HCT116 (cell line): ENCODE measurements at regions not wholly inside any gene's neighbourhood (a gene's known extent, or its start where the extent isn't known, plus 50 kb on each side); places are given as distances from the start of the nearest gene placed in this dataset.

Source experiments
- ATAC-seq: fragments of 200-7000 bp; cut with Tn5 transposase; 2 replicates; pipeline ENCODE4 v1.9.1; 2020; ENCODE audit warnings: mild to moderate bottlenecking, moderate library complexity
- BruUV-seq: library from RNA; stranded (reverse); fragments of 400-500 nt; replicated peaks from 2 replicates; lab custom pipeline; 2021; lab: Mats Ljungman, UMichigan
- CTCF ChIA-PET: fragments of 300-600 bp; sonication (Branson Sonifier 250); formaldehyde crosslinking; loops from one replicate; lab custom pipeline; 2021; ENCODE audit warnings: antibody characterized with exemption; lab: Charles Lee
- POLR2A ChIA-PET: fragments of 300-600, 350-600 bp; sonication (Branson Sonifier 250); formaldehyde crosslinking; loops from one replicate; lab custom pipeline; 2021; ENCODE audit warnings: antibody characterized with exemption; lab: Charles Lee
- RAD21 ChIA-PET, 2 experiments: fragments of 300-600 bp; sonication (Branson Sonifier 250); formaldehyde crosslinking; loops; one replicate each; lab custom pipeline; 2023; ENCODE audit warnings: low total read pairs in 2 of 2; ENCODE audit not compliant: uncharacterized antibody in 2 of 2, unreplicated experiment in 2 of 2, low non-redundant PET in 1 of 2; lab: Charles Lee
- DNase-seq: peaks from one replicate; pipeline ENCODE4 v3.0.0-alpha.2; 2010; ENCODE audit warnings: low read depth, low spot score
- H2AFZ ChIP-seq: fragments of 200-600 bp; shearing (Covaris generic), sonication (generic); 2 replicates; pipeline ENCODE4 v1.6.1; 2017; ENCODE audit warnings: low read depth, mixed run types, mixed read lengths, antibody characterized with exemption, low read length; ENCODE audit not compliant: poor library complexity, severe bottlenecking
- H3K27ac ChIP-seq: 2 replicates; pipeline ENCODE4 v1.5.1; 2012; ENCODE audit warnings: low read depth, low read length
- H3K27me3 ChIP-seq: fragments of 200-600 bp; sonication (generic); 2 replicates; pipeline ENCODE4 v1.6.1; 2016; ENCODE audit warnings: mixed run types, low read length, mixed read lengths; ENCODE audit not compliant: insufficient read depth
- H3K36me3 ChIP-seq, 2 experiments: fragments of 200-500 bp in 1 of 2; fragments of 200-600 bp in 1 of 2; sonication (Bioruptor generic) in 1 of 2; sonication (generic) in 1 of 2; 2 replicates each; pipeline versions ENCODE4 v1.5.1 to v1.6.1; 2014 to 2016; ENCODE audit warnings: low read length in 2 of 2, inconsistent platforms in 1 of 2, mixed read lengths in 1 of 2, mixed run types in 1 of 2; ENCODE audit not compliant: insufficient read depth in 2 of 2, control insufficient read depth in 1 of 2
- H3K4me1 ChIP-seq, 2 experiments: fragments of 200-600 bp in 1 of 2; sonication (generic) in 1 of 2; 2 replicates each; pipeline versions ENCODE4 v1.5.1 to v1.6.1; 2012 to 2017; ENCODE audit warnings: low read length in 2 of 2, inconsistent platforms in 1 of 2, mild to moderate bottlenecking in 1 of 2, mixed read lengths in 1 of 2, mixed run types in 1 of 2, moderate library complexity in 1 of 2; ENCODE audit not compliant: insufficient read depth in 2 of 2, control insufficient read depth in 1 of 2
- H3K4me2 ChIP-seq: fragments of 200-600 bp; sonication (generic); 2 replicates; pipeline ENCODE4 v1.6.1; 2017; ENCODE audit warnings: mixed run types, low read length, mixed read lengths
- H3K4me3 ChIP-seq, 2 experiments: fragments of 200-600 bp in 1 of 2; sonication (generic) in 1 of 2; replicated peaks in 1 of 2; 2 replicates each; pipeline ENCODE4 v1.5.1; 2011 to 2016; ENCODE audit warnings: low read length in 2 of 2, control low read depth in 1 of 2, low read depth in 1 of 2, mild to moderate bottlenecking in 1 of 2, mixed read lengths in 1 of 2, mixed run types in 1 of 2
- H3K79me2 ChIP-seq: fragments of 200-600 bp; sonication (generic); 2 replicates; pipeline ENCODE4 v1.6.1; 2017; ENCODE audit warnings: mild to moderate bottlenecking, mixed run types, low read length, moderate library complexity, mixed read lengths; ENCODE audit not compliant: insufficient read depth
- H3K9ac ChIP-seq: fragments of 200-600 bp; sonication (generic); 2 replicates; pipeline ENCODE4 v1.6.1; 2016; ENCODE audit warnings: low read length, mixed read lengths
- H3K9me2 ChIP-seq: fragments of 200-600 bp; sonication (generic), shearing (Covaris generic); 2 replicates; pipeline ENCODE4 v1.6.1; 2017; ENCODE audit warnings: mixed run types, mild to moderate bottlenecking, moderate library complexity; ENCODE audit not compliant: insufficient read depth
- H3K9me3 ChIP-seq, 2 experiments: fragments of 200-500 bp in 1 of 2; fragments of 200-600 bp in 1 of 2; sonication (Bioruptor generic) in 1 of 2; sonication (generic) in 1 of 2; 2 replicates each; pipeline ENCODE4 v1.6.1; 2014 to 2017; ENCODE audit warnings: low read length in 2 of 2, mixed read lengths in 2 of 2, inconsistent platforms in 1 of 2, low read depth in 1 of 2, mild to moderate bottlenecking in 1 of 2, mixed run types in 1 of 2, moderate library complexity in 1 of 2; ENCODE audit not compliant: control insufficient read depth in 1 of 2, insufficient read depth in 1 of 2
- H4K20me1 ChIP-seq: fragments of 200-600 bp; sonication (generic), shearing (Covaris generic); 2 replicates; pipeline ENCODE4 v1.6.1; 2017; ENCODE audit warnings: mixed run types, mild to moderate bottlenecking, moderate library complexity; ENCODE audit not compliant: insufficient read depth
- CBX3 ChIP-seq: IDR thresholded peaks from 2 replicates; pipeline ENCODE4 v1.6.1; 2012; ENCODE audit warnings: low read depth
- EZH2 ChIP-seq: fragments of 200-600 bp; sonication (generic); IDR thresholded peaks from 2 replicates; pipeline ENCODE4 v1.6.1; 2017; ENCODE audit warnings: antibody characterized with exemption, mixed run types
- EZH2phosphoT487 ChIP-seq: fragments of 200-600 bp; IDR thresholded peaks from 2 replicates; pipeline ENCODE4 v1.6.1; 2018; ENCODE audit warnings: antibody characterized with exemption, borderline replicate concordance
- JUND ChIP-seq: IDR thresholded peaks from 2 replicates; pipeline ENCODE4 v1.6.1; 2012
- MAX ChIP-seq: IDR thresholded peaks from 2 replicates; pipeline ENCODE4 v1.6.1; 2012
- POLR2A ChIP-seq: IDR thresholded peaks from 2 replicates; pipeline ENCODE4 v1.7.0; 2011; ENCODE audit warnings: borderline replicate concordance; ENCODE audit not compliant: insufficient read depth, insufficient read length; ENCODE audit errors: extremely low read depth
- POLR2AphosphoS5 ChIP-seq: IDR thresholded peaks from 2 replicates; pipeline ENCODE4 v1.6.1; 2011; ENCODE audit warnings: mild to moderate bottlenecking, low read depth, low read length, moderate library complexity
- RAD21 ChIP-seq: IDR thresholded peaks from 2 replicates; pipeline ENCODE4 v1.6.1; 2012; ENCODE audit warnings: low read depth, mild to moderate bottlenecking
- SIN3A ChIP-seq: IDR thresholded peaks from 2 replicates; pipeline ENCODE4 v1.6.1; 2012; ENCODE audit warnings: low read depth
- SP1 ChIP-seq: IDR thresholded peaks from 2 replicates; pipeline ENCODE4 v1.6.1; 2012; ENCODE audit warnings: low read depth
- YY1 ChIP-seq: IDR thresholded peaks from 2 replicates; pipeline ENCODE4 v1.6.1; 2011; ENCODE audit warnings: low read length, low read depth, moderate library complexity, mild to moderate bottlenecking; ENCODE audit not compliant: insufficient replicate concordance; ENCODE audit errors: extremely low read depth
- ZFX ChIP-seq: fragments of 450-650 bp; IDR thresholded peaks from 2 replicates; pipeline ENCODE4 v1.6.1; 2017
- ZNF274 ChIP-seq: fragments of 200-500 bp; sonication (Bioruptor generic); IDR thresholded peaks from 2 replicates; pipeline ENCODE4 v1.6.1; 2014; ENCODE audit warnings: mild to moderate bottlenecking, low read depth, low read length, inconsistent platforms
- intact Hi-C: fragments of 100-400 bp; cut with micrococcal nuclease; formaldehyde crosslinking; loops from 2 replicates; pipeline ENCODE4 v1.10.0; 2022
- TF ChIP-seq, protein P1 (sequence below), 3 experiments: fragments of 200-600 bp in 1 of 3; sonication (generic) in 1 of 3; IDR thresholded peaks in 2 of 3; conservative IDR thresholded peaks in 1 of 3; 2 replicates each; pipeline ENCODE4 v1.5.1; 2012 to 2017; ENCODE audit warnings: low read depth in 2 of 3, low read length in 2 of 3, antibody characterized with exemption in 1 of 3, borderline replicate concordance in 1 of 3, control low read depth in 1 of 3, mild to moderate bottlenecking in 1 of 3, mixed read lengths in 1 of 3, mixed run types in 1 of 3, moderate library complexity in 1 of 3; ENCODE audit not compliant: insufficient read depth in 1 of 3

DNA sequence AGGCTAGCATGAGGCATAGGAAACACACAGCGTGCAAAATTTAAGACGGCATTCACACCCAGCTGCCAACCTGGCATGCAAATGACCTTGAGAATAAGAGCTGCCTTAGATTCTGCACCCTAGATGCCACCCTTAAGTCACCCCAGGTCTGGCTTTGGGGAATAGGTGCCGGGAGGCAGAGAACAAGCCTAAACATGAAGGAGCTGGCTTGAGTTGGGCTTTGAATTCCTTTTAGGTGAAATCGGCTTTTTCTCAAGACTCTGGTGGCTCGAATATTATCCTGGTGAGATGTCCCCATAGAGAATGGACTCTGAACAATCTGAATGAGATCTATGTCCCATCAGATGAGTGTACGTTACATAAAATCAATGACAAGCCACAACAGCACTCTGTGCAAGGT is 1090.5 kb downstream of the VRK1 start:
- RAD21 ChIA-PET: no interaction called here
- Histone ChIP-seq H2AFZ (no peak overlapping the region), H4K20me1 (no peaks in the 10 kb centered on the region), H3K9me2 (no peaks in the 10 kb centered on the region), H3K27ac (no peak overlapping the region), H3K4me3 (no peak overlapping the region), H3K79me2 (no peaks in the 10 kb centered on the region), H3K36me3 (no peaks in the 10 kb centered on the region), H3K27me3 (no peaks in the 10 kb centered on the region), H3K4me2 (no peak overlapping the region), H3K4me1 (no peaks in the 10 kb centered on the region), H3K9ac (no peak overlapping the region), H3K9me3 (no peaks in the 10 kb centered on the region; a peak in 1 of 4 replicates)
- TF ChIP-seq JUND: no peak
- no peak for TF ChIP-seq MAX
- TF ChIP-seq, protein P1, sequence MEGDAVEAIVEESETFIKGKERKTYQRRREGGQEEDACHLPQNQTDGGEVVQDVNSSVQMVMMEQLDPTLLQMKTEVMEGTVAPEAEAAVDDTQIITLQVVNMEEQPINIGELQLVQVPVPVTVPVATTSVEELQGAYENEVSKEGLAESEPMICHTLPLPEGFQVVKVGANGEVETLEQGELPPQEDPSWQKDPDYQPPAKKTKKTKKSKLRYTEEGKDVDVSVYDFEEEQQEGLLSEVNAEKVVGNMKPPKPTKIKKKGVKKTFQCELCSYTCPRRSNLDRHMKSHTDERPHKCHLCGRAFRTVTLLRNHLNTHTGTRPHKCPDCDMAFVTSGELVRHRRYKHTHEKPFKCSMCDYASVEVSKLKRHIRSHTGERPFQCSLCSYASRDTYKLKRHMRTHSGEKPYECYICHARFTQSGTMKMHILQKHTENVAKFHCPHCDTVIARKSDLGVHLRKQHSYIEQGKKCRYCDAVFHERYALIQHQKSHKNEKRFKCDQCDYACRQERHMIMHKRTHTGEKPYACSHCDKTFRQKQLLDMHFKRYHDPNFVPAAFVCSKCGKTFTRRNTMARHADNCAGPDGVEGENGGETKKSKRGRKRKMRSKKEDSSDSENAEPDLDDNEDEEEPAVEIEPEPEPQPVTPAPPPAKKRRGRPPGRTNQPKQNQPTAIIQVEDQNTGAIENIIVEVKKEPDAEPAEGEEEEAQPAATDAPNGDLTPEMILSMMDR (IDR thresholded peaks at IDR 0.05 in 2 of 3, conservative IDR thresholded peaks at IDR 0.05 in 1 of 3; ENCODE audit: borderline replicate concordance in 1 of 3, insufficient read depth in 1 of 3, low read depth in 2 of 3, low read length in 2 of 3): no peak
- no peak for TF ChIP-seq ZFX
- TF ChIP-seq EZH2phosphoT487: no peak
- TF ChIP-seq POLR2AphosphoS5: no peak
- no peak for TF ChIP-seq YY1
- no peak for TF ChIP-seq SIN3A
- DNase-seq (no peak), ATAC-seq (no peak)
- intact Hi-C loops: no loop called here
- BruUV-seq: no TSS peak
- CTCF ChIA-PET: no interaction called here
- POLR2A ChIA-PET: no interaction called here

- Histone ChIP-seq H3K4me2 (no peak overlapping the region), H3K36me3 (no peaks in the 10 kb centered on the region), H3K4me3 (no peak overlapping the region), H3K27ac (no peak overlapping the region), H3K9me2 (no peaks in the 10 kb centered on the region), H3K4me1 (no peaks in the 10 kb centered on the region), H2AFZ (no peak overlapping the region), H4K20me1 (no peaks in the 10 kb centered on the region), H3K9ac (no peak overlapping the region), H3K27me3 (no peaks in the 10 kb centered on the region), H3K9me3 (no peaks in the 10 kb centered on the region; a peak in 1 of 4 replicates), H3K79me2 (no peaks in the 10 kb centered on the region)
- no peak for DNase-seq
- no TSS peak for BruUV-seq
- RAD21 ChIA-PET: no interaction called here
- CTCF ChIA-PET: no interaction called here
- POLR2A ChIA-PET: no interaction called here
- TF ChIP-seq SP1 (no peak), POLR2A (no peak), RAD21 (no peak), POLR2AphosphoS5 (no peak), CBX3 (no peak), JUND (no peak), EZH2 (no peak), ZNF274 (no peak)
- TF ChIP-seq, protein P1 (IDR thresholded peaks at IDR 0.05 in 2 of 3, conservative IDR thresholded peaks at IDR 0.05 in 1 of 3; ENCODE audit: borderline replicate concordance in 1 of 3, insufficient read depth in 1 of 3, low read depth in 2 of 3, low read length in 2 of 3): no peak
- intact Hi-C loops: no loop called here
- ATAC-seq: no peak
Measured at GRCh38 chr14:97888331-97888730, 1091.1 kb downstream of the VRK1 start.
